Kidney (tissue), 13 donors: ENCODE measurements at regions not wholly inside any gene's neighbourhood (a gene's known extent, or its start where the extent isn't known, plus 50 kb on each side); places are given as distances from the start of the nearest gene placed in this dataset.
"Not testable (repeated sequence)": the region's sequence is repeated elsewhere in the genome, so short reads cannot be mapped to it uniquely, and the experiment has no call there.

ENCODE experiments used
- DNase-seq, 5 donors: peaks; one replicate each; pipeline ENCODE4 v3.0.0-alpha.2; 2013 to 2020
- FAIRE-seq: peaks from 2 replicates; lab custom pipeline; 2012; peaks lifted over from hg19 to GRCh38; lab: Jason Lieb, UNC
- H3K27ac ChIP-seq, 2 donors: one replicate each; pipeline ENCODE4 v1.7.0; 2013; ENCODE audit warnings: low read depth in 2 of 2, low read length in 2 of 2, inconsistent platforms in 1 of 2
- H3K27me3 ChIP-seq: one replicate; pipeline ENCODE4 v1.7.1; 2013; ENCODE audit warnings: low read length, inconsistent platforms; ENCODE audit not compliant: control insufficient read depth, insufficient read depth
- H3K36me3 ChIP-seq, 3 donors: one replicate each; pipeline versions ENCODE4 v1.7.0 to v1.7.1; 2013; ENCODE audit warnings: low read length in 3 of 3, control low read depth in 1 of 3, inconsistent platforms in 1 of 3; ENCODE audit not compliant: insufficient read depth in 3 of 3, control insufficient read depth in 2 of 3
- H3K4me1 ChIP-seq, 3 donors: one replicate each; pipeline versions ENCODE4 v1.7.0 to v1.7.1; 2013; ENCODE audit warnings: low read length in 3 of 3, inconsistent platforms in 1 of 3, low read depth in 1 of 3; ENCODE audit not compliant: control insufficient read depth in 2 of 3, insufficient read depth in 2 of 3
- H3K4me3 ChIP-seq, 3 donors: one replicate each; pipeline versions ENCODE4 v1.7.0 to v1.8.1; 2013; ENCODE audit warnings: low read length in 3 of 3, control low read depth in 1 of 3, inconsistent platforms in 1 of 3
- H3K9ac ChIP-seq, 3 donors: one replicate each; pipeline versions ENCODE4 v1.7.0 to v1.7.1; 2013; ENCODE audit warnings: low read length in 3 of 3, control low read depth in 1 of 3, inconsistent platforms in 1 of 3
- H3K9me3 ChIP-seq, 3 donors: one replicate each; pipeline versions ENCODE4 v1.7.0 to v1.7.1; 2013; ENCODE audit warnings: low read length in 3 of 3, control low read depth in 1 of 3, inconsistent platforms in 1 of 3; ENCODE audit not compliant: control insufficient read depth in 2 of 3, insufficient read depth in 1 of 3
- CTCF ChIP-seq: IDR thresholded peaks from 3 replicates; pipeline ENCODE4 v1.5.1; 2012; ENCODE audit warnings: mild to moderate bottlenecking, moderate library complexity, borderline replicate concordance; ENCODE audit not compliant: insufficient read depth; ENCODE audit errors: extremely low read depth
- intact Hi-C: fragments of 100-400 bp; cut with DNase I; formaldehyde crosslinking; loops from one replicate; pipeline ENCODE4 v1.11.1; 2022
- donor health status: control.
- donor health status: control.
- donor health status: control.
- donor health status: control.
- donor health status: control.
- donor health status: DM: yes; HTN: yes; CAD: no.
- donor health status: Normal renal cell carcinoma (clear cell type).

GRCh38 chr9:75333624-75334023, 245.3 kb downstream of the OSTF1 start:
- H3K36me3 ChIP-seq = no peaks in the 10 kb centered on the region
- intact Hi-C loops = no loop called here
- no peak overlapping the region for H3K9ac ChIP-seq
- H3K4me1 ChIP-seq = no peaks in the 10 kb centered on the region
- no peak overlapping the region for H3K27ac ChIP-seq
- no peak for FAIRE-seq
- peak; percentile 7 for TF ChIP-seq CTCF
- H3K27me3 ChIP-seq = no peaks in the 10 kb centered on the region
- H3K4me3 ChIP-seq = no peak overlapping the region
- no peak for DNase-seq
- no peaks in the 10 kb centered on the region for H3K9me3 ChIP-seq

- H3K36me3 ChIP-seq = no peaks in the 10 kb centered on the region
- DNase-seq (no peak), FAIRE-seq (no peak)
- H3K27me3 ChIP-seq = no peaks in the 10 kb centered on the region
- no peak for TF ChIP-seq CTCF
- no peak overlapping the region for H3K27ac ChIP-seq
- no peaks in the 10 kb centered on the region for H3K4me1 ChIP-seq
- H3K9me3 ChIP-seq = peaks cover 0 to 9% (median 2%) of the 10 kb centered on the region in 3 donors
- no peak overlapping the region for H3K4me3 ChIP-seq
- intact Hi-C loops = no loop called here
- H3K9ac ChIP-seq = no peak overlapping the region
Observed at GRCh38 chr9:75358846-75359245, 270.5 kb downstream of the OSTF1 start.

GRCh38 chr9:75359638-75360037, 271.3 kb downstream of the OSTF1 start:
- DNase-seq (no peak), FAIRE-seq (no peak)
- H3K4me3 ChIP-seq = no peak overlapping the region
- no peaks in the 10 kb centered on the region for H3K27me3 ChIP-seq
- no peaks in the 10 kb centered on the region for H3K36me3 ChIP-seq
- H3K9ac ChIP-seq = no peak overlapping the region
- intact Hi-C loops = no loop called here
- TF ChIP-seq CTCF = no peak
- H3K27ac ChIP-seq = no peak overlapping the region
- peaks cover 0 to 9% (median 2%) of the 10 kb centered on the region in 3 donors for H3K9me3 ChIP-seq
- H3K4me1 ChIP-seq = no peaks in the 10 kb centered on the region

GRCh38 chr9:75360252-75360651, 271.9 kb downstream of the OSTF1 start:
- H3K4me1 ChIP-seq = no peaks in the 10 kb centered on the region
- H3K27me3 ChIP-seq = no peaks in the 10 kb centered on the region
- FAIRE-seq (no peak), DNase-seq (no peak)
- H3K9me3 ChIP-seq = peaks cover 0 to 9% (median 2%) of the 10 kb centered on the region in 3 donors
- H3K36me3 ChIP-seq = no peaks in the 10 kb centered on the region
- intact Hi-C loops = no loop called here
- no peak overlapping the region for H3K9ac ChIP-seq
- H3K27ac ChIP-seq = no peak overlapping the region
- no peak overlapping the region for H3K4me3 ChIP-seq
- TF ChIP-seq CTCF = no peak

GRCh38 chr9:75362446-75362845, 274.1 kb downstream of the OSTF1 start:
- H3K4me1 ChIP-seq, H3K9me3 ChIP-seq, H3K4me3 ChIP-seq, H3K27ac ChIP-seq, intact Hi-C loops, H3K27me3 ChIP-seq, FAIRE-seq, H3K36me3 ChIP-seq, H3K9ac ChIP-seq, DNase-seq: not testable (repeated sequence)
